ENCODE measurements at regions not wholly inside any gene's neighbourhood (a gene's known extent, or its start where the extent isn't known, plus 50 kb on each side); places are given as distances from the start of the nearest gene placed in this dataset.
"Not testable (repeated sequence)": the region's sequence is repeated elsewhere in the genome, so short reads cannot be mapped to it uniquely, and the experiment has no call there.

DNA sequence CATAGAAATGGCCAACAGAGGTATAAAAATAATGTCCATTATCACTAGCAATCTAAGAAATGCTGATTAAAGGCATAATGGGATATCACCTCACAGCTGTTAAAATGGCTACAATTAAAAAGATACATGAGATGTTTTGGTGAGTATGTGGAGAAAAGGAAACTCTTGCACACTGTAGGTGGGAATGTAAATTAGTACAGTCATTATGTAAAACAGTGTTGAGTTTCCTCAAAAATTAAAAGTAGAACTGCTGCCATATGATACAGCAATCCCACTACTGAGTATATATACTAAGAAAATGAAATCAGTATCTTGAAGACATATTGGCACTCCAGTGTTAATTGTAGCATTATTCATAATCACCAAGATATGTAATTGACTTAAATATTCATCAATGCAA is 982.2 kb upstream of the EPHA6 start:
- DNase-seq, result no peak

DNA sequence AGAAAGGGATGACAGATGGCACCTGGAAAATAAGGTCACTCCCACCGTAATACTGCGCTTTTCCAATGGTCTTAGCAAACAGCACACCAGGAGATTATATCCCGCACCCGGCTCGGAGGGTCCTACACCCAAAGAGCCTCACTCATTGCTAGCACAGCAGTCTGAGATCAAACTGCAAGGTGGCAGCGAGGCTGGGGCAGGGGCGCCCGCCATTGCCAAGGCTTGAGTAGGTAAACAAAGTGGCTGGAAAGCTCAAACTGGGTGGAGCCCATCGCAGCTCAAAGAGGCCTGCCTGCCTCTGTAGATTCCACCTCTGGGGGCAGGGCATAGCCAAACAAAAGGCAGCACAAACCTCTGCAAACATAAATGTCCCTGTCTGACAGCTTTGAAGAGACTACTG is 953.8 kb upstream of the EPHA6 start:
- not testable (repeated sequence) for DNase-seq

DNA sequence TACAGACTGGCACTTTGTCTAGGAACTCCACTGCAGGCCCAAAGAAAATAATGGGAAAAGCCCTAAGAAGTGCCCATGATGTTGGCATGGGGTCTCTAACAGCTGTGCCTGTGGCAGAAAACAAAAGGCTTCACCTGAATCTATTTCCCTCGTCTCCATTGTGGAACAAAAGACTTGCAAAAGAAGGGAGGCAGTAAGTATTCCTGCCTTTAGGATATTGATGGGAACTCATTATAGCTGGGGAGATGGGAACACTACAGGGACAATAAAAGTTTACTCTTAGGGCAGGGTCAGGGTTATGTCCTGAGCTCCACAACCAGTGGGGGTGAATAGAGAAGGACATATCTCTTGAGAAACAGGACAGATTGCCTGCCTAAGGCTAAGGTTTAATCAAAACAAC is 930.6 kb upstream of the EPHA6 start:
- no peak for DNase-seq

DNA sequence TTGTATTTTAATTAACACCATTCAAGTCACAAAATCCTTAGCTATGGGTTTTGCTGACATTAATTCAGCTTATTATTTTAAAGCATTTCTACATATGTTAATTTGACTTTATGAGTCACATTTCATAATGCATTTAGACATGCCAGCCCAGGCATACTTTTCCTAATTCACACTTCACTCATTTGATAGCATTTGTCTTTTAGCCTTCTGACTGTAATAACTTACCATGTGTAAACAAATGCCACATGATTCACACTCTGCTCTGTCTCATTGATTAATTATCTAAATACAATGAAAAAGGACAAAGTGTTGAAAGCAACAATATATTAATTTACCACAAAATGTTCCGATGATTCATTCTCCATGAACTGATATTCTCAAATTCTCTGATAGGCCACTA is 927.8 kb upstream of the EPHA6 start:
- DNase-seq, result no peak

DNA sequence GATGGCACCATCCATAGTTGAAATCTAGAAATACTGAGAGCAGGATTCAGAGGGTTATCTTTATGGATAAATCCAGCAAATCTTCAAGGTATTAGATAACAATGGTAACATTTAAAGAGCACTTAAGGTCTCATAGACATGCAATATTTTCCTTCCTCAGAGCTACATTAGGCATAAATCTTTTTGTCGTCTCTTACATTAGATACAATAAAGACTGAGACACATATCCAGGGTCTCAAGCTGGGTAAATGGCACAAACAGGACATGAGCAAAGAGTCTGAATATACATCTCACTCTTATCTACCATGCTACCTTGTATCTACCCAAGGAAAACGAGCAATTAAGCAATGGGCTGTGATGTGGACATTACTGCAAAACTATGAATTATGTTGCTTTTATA is 927.3 kb upstream of the EPHA6 start:
- no peak for DNase-seq

DNA sequence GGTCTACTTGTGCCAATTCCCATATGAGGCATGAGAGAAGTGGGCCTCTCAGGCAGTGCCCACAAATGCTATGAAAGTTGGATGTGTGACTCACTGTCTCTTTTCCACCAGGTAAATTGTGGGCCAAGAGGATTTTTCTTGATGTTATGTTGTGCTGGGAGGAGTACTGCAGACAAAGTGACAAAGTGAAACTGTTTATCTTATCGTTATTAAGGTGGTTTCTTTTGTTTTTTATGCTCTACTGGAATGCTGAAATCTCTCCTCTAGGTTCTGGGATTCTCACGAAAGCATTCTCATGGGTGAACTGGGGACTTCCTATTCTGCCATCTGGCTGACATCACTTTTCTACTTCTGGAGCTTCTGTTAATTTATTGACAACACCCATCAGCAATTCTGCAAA is 919.6 kb upstream of the EPHA6 start:
- no peak for DNase-seq

DNA sequence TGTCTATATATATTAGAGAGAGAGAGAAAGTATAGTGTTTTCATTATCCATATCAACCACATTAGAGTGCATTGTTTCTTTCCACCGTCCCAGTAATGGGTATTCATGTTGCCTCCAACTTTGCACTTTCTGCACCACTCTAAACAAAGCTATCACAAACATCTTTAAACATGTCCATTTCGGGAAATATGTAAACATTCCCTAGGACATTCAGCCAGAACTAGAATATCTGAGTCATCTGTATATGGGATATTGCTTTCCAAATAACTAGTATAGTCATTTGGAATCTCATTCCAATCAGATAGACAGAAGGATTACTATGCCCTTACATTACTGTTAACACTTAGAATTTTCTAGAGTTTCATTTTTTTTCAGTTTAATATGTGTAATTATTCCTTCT is 914.9 kb upstream of the EPHA6 start:
- DNase-seq, result no peak

DNA sequence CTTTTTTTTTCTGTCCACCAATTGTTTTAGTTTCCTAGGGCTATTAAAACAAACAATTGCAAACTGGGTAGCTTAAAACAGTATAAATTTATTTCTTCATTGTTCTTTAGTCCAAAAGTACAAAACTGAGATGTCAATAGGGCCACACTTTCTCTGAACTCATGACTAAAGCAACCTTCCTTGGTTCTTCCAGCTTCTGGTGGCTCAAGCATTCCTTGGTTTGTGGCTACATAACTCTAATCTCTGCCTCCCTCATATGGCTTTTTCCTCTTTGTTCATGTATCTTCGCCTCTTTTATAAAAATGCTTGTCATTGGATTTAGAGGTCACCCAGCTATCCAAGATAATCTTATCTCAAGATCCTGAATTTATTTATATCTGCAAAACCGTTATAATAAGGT is 914.5 kb upstream of the EPHA6 start:
- DNase-seq, result no peak

DNA sequence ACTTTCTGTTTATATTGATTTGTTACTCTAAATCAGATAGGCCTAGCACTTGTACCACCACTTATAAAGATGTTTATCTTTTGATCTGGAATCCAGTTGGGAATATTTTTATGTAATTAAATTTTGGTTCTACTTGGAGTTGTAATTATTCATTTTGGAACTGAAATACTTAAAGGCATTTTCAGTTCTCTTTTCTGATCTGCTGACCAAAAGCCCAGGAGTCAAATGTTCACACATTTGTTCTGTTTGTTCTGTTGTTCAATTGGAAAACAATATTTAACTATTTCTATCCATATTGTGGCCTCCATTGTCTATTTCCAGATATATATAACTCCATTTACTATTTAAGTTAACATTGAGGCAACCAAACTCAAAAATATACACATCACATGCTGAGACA is 912.4 kb upstream of the EPHA6 start:
- DNase-seq, result no peak

DNA sequence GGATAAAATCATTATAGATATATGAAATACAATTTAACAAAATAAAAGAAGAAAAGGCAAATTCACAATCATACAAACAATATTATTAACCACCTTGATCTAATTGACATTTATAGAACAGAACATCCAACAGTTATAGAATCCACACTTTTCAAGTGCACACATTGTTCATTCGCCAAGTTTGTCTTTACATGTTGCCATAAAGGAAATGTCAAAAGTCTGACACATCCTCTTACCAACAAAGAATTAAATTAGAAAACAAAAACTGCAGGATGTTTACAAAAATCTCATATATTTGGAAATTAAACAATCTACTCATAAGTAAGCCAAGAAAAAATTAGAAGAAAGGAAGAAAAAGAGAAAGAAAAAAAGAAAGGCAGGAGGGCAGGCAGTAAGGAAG is 909.2 kb upstream of the EPHA6 start:
- DNase-seq, result no peak

DNA sequence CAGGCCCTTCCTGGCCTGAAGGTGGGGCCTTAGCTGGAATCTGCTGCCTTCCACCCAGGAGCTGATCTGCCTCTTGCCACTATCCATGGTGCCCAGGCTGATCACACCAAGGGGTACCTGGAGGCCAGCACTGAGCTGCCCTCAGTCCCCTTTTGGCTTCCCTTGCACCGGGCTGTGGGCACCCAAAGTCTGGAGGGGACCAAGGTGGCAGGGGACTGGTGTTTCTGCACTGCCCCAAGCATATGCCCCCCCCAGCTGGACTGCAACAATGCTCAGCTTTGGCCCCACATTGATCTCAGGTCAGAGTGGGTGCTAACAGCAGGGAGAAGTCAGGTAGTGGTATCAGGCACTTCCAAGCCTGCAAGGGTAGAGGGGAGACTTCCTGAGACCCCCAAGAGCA is 902.6 kb upstream of the EPHA6 start:
- DNase-seq, result no peak

DNA sequence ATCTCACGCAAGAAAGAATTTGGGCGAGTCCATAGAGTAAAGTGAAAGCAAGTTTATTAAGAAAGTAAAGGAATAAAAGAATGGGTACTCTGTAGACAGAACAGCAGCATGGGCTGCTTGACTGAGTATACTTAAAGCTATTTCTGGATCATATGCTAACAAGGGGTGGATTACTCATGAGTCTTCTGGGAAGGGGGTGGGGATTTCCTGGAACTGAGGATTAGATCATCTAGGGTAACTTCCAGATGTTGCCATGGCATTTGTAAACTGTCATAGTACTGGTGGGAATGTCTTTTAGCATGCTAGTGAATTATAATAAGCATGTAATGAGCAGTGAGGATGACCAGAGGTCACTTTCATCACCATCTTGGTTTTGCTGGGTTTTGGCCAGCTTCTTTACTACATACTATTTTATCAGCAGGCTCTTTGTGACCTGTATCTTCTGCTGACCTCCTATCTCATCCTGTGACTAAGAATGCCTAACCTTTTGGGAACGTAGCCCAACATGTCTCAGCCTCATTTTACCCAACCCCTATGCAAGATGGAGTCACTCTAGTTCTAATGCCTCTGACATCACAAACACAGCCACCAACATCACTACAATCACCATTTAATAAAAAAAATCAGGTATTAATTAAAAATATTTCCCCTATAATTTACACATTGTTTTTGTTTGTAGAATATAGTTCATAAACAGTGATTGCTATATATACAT is 890.7 kb upstream of the EPHA6 start:
- peak; percentile 62 for DNase-seq

DNA sequence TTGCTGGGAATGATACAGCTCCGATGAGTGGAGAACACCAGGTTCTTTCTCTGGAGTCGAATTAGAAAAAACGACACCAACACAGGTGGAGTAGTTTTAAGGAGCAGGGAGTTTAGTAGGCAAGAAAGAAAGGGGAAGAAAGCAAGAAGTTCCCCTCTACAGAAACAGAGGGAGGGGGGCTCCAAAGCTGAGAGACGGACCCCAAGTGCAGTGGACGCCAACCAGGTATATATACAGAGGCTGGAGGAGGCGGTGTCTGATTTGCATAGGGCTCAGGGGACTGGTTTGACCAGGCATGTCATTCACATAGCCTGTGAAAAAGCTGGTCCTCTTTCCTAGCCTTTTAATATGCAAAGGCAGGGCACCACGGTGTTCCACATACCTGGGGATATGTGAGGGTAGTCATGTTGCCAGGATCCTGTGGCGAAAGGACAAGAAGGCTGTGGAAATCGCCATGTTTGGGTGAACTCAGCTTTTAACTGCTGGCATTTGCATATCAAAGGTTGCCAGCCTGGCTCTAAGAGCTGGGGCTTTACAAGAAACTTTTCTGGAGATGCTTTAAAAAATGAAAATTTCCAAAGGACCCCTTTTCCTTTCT is 887.4 kb upstream of the EPHA6 start:
- DNase-seq, result no peak

DNA sequence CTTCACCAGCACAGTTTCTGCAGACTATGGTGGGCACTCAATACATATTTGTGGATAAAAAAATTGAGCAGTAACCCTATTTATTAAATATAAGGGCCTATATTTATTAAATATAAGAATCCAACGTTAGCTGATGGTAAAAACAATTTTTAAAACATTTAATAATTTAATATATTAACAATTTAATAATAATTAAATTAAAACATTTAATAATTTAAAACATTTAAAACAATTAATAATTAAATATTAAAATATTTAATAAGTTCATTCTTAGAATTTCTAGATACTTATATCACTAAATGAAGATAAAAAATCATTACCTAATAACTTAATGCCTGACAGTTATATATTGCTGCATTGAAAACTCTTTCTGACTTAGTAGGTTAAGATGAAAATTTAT is 880.2 kb upstream of the EPHA6 start:
- no peak for DNase-seq

DNA sequence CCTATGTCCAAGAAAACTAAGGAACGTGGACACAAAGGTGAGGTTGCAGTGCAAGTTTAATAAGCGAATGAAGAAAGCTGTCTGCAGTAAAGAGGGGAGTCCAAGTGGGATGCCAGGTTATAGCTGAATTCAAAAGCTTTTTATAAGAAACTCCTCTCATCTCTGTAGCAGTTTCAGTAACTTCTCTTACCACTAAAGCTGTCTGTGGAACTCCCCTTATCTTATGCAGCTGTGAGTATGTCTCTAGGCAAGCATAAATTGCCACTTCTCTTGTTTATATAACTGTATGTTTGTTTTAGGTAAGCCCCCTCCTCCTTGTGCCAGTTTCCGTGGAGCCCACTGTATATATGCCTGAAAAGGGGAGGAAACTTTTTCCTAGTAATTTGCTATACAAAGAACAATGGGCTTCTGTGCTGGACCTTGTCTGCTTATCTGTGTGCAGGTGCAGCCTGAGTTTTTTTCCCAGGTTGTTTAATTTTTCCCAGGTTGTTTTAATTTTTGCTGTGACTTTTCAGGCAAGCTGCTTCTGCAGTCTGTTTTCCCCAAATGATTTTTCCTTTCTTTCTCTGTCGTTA is 875.1 kb upstream of the EPHA6 start:
- DNase-seq, result no peak

DNA sequence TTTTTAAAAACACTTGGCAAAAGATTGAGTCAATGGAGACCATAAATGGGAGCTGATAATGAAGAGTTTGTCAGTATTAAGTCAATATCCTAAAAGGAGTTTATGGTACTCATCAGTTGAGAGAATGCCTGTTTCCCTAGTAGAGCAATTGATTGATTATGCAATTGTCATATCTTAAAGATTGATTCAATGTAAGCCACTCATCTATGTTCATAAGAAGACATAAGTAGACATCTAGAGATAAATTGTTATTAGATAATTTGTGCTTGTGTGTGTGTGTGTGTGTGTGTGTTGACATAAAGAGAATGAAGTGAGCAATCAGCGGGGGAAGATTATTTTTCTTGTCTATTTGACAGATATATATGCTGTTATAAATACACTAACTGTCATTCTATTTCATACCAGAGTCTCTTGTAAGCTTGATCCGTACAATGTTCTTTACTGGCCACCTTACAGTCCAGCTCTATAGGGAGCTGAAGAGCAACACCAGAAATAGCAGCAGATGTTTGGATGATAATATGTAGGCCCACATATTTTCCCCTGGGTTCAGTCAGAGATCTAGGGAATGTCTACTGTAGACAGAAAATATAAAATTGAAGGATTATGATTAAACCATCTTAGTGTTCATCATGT is 848.6 kb upstream of the EPHA6 start:
- no peak for DNase-seq

DNA sequence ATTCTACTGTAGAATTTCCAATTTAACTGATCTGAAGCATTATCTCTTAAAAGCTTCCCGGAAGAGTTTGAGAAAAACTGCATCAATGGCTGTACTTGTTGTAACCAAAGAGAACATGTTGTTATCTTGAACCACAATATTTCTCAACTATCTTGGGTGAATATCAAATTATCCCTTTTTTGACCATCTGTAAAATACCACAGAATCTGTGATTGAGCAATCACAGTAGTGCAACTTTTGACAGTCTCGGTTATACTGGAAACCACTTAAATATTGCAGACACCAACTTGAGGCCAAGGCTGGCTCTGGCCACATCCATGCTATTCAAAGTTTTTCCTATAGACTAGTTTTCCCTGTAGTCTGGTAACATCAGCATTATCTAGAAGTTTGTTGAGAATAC is 842.8 kb upstream of the EPHA6 start:
- DNase-seq, result no peak

DNA sequence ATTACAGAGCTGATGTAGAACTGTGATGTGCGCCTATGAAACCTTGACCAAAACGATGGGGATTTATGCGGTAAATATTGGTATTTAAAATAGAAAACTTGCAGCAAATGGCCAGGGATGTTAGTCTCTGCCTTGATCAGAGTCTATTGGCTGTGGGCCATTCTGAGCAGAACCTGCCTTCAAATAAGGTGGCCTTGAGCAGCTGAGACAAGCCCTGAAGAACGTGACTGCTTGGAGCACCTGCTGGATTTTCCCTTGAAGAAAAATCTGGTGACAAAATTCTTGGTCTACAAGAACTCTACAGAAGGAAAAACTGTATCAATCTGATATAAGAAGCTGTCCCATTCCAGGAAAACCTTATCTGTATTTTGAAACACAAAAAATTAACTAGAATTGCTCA is 820.1 kb upstream of the EPHA6 start:
- DNase-seq, result no peak

DNA sequence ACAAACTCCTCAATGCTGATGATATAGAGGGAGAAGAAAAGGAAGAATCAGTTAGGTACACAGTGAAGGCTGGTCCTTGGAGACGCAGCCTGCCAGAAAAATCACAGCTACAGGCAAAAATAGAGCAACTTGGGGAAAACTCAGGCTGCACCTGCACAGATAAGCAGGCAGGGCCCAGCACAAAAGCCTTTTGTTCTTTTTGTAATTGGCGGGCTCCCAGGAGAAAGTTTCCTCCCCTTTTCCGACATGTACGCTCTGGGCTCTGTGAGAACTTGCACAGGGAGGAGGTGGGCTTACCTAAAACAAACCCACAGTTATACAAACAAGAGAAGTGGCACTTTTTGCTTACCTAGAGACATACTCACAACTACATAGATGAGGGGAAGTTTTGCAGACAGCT is 813.4 kb upstream of the EPHA6 start:
- DNase-seq, result no peak

DNA sequence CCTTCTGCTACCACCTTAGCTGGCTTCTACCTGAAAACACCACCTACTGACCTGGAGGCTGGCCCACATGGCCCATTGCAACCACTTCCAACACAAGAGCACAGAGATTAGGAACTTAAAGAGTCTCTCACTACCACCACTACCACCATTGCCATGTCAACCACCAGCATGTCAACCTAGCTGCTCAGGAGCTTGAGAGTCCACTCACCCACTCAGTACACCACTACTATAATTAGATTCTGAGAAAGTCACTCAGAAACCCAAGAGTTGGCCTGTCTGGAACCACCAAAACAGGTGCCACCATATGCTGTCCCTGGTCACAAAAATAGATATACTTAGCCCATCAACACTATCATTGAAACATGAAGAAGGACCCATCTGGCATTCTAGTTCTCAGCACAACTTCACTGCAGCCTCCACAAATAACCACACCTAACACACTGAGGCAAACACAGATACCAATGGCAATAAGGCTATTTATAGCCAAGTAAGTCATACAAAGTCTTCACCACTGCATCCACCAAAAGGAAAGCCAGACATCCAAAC is 806.7 kb upstream of the EPHA6 start:
- no peak for DNase-seq

DNA sequence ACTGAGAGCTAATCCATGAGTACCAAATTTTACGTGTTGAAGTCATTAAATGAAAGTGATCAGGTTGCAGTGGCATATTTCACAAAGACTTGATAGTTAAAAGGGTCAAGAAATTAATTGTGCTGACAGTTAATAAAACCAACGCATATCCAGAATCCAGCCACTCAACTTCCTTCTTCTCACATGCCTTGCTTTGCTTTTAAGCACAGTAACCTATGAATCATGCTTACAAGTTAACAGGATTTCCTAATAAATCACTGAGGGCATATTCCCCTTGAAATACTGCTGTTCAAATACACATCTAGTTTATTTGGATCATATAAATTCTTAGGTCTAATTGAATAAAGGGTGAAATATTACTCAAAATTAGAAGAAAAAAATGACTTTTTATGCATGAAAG is 801.5 kb upstream of the EPHA6 start:
- no peak for DNase-seq

DNA sequence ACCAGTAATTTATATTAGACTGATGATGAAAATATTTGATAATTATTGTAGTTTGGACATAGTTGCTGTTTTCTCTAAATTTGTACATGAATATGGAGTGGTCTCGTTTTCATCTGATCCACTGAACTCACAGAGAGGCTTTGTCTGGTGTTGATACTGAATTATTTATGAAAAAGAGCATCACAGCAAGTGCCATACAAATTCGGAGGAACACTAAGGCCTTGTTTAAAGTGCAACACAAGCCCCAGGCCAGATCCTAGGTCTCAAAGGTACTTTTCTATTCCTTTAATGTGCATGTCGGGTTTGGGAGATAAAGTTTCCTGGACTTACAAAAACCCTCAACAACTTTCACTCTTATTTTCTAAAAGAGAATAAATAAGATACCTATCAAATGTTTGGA is 796.8 kb upstream of the EPHA6 start:
- no peak for DNase-seq

DNA sequence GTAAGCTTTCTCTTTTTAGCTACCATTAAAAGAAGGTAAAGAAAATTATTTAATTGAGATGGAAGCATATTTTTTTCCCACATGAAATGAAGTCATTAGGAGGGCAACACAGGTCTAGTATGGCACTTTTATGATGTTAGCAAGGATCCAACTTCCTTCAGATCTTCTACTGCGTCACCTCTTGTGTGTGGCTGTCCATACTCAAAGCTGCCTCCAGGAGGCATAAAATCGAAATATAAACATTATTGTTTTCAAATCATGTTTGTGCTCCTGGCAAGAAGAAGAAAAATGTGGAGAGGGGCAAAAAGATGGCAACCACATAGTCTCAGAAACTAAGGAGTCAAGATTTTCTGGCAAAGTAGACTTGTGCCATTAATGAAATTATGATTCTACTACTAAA is 791.7 kb upstream of the EPHA6 start:
- no peak for DNase-seq

DNA sequence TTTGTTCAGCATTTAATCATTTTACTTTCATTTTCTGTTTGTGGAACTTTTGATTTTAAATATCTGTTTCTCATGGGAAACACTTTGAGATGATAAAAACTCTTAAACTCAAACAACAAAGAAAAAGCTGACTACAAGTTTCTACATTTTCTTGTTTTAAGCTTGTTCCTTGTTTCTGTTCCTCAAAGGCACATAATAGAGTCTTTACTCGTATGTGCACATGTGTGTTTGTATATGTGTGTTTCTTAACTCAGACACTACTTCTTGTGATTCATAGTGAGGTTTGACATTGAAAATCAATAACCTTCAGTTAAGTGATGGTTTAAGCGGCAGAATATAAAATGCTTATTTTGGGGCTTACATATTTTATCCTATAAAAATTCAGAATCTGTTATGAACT is 786.7 kb upstream of the EPHA6 start:
- DNase-seq, result no peak
